ENCODE measurements at regions not wholly inside any gene's neighbourhood (a gene's known extent, or its start where the extent isn't known, plus 50 kb on each side); places are given as distances from the start of the nearest gene placed in this dataset.

- ATAC-seq (ENCODE audit: low FRiP score) = no peak
- TF ChIP-seq CTCF (IDR thresholded peaks at IDR 0.05) = no peak
- DNase-seq (ENCODE audit: low spot score) = no peak
Observed at GRCh38 chr2:71788186-71788525, 334.8 kb downstream of the DYSF start.

GRCh38 chr2:71787476-71788185 is 334.3 kb downstream of the DYSF start:
- TF ChIP-seq CTCF (IDR thresholded peaks at IDR 0.05) = no peak
- DNase-seq (ENCODE audit: low spot score) = no peak
- ATAC-seq (ENCODE audit: low FRiP score) = no peak

GRCh38 chr2:71787108-71787415 is 333.7 kb downstream of the DYSF start:
- ATAC-seq (ENCODE audit: low FRiP score) = no peak
- no peak for TF ChIP-seq CTCF (IDR thresholded peaks at IDR 0.05)
- no peak for DNase-seq (ENCODE audit: low spot score)

GRCh38 chr2:71786291-71787107 is 333.1 kb downstream of the DYSF start:
- DNase-seq (ENCODE audit: low spot score) = no peak
- no peak for ATAC-seq (ENCODE audit: low FRiP score)
- no peak for TF ChIP-seq CTCF (IDR thresholded peaks at IDR 0.05)

- DNase-seq (ENCODE audit: low spot score) (no peak), ATAC-seq (ENCODE audit: low FRiP score) (no peak)
- TF ChIP-seq CTCF (IDR thresholded peaks at IDR 0.05) = no peak
Observed at GRCh38 chr2:71785516-71785981, 332.2 kb downstream of the DYSF start.

GRCh38 chr2:71784734-71785511 is 331.6 kb downstream of the DYSF start:
- ATAC-seq (ENCODE audit: low FRiP score) = no peak
- TF ChIP-seq CTCF (IDR thresholded peaks at IDR 0.05) = no peak
- DNase-seq (ENCODE audit: low spot score) = no peak

All from omental fat pad (tissue), 3 donors.